Osteocyte (in vitro differentiated cells): ENCODE measurements at regions not wholly inside any gene's neighbourhood (a gene's known extent, or its start where the extent isn't known, plus 50 kb on each side); places are given as distances from the start of the nearest gene placed in this dataset.

ENCODE experiments used
- DNase-seq: peaks from one replicate; pipeline ENCODE4 v3.0.0; 2021; ENCODE audit warnings: mixed read lengths; ENCODE audit not compliant: unreplicated experiment; ENCODE audit errors: extremely low spot score
- H3K27ac Mint-ChIP-seq: one replicate; pipeline ENCODE4 v1.8.0; 2021; ENCODE audit warnings: mild to moderate bottlenecking, mixed read lengths; ENCODE audit not compliant: unreplicated experiment
- H3K27me3 Mint-ChIP-seq: one replicate; pipeline ENCODE4 v1.8.0; 2021; ENCODE audit warnings: mixed read lengths; ENCODE audit not compliant: unreplicated experiment
- H3K36me3 Mint-ChIP-seq: one replicate; pipeline ENCODE4 v1.8.0; 2021; ENCODE audit warnings: mixed read lengths; ENCODE audit not compliant: unreplicated experiment
- H3K4me1 Mint-ChIP-seq: one replicate; pipeline ENCODE4 v1.8.0; 2021; ENCODE audit warnings: mixed read lengths; ENCODE audit not compliant: unreplicated experiment
- H3K4me3 Mint-ChIP-seq: one replicate; pipeline ENCODE4 v1.8.0; 2021; ENCODE audit warnings: mild to moderate bottlenecking, moderate library complexity, mixed read lengths; ENCODE audit not compliant: unreplicated experiment
- H3K9me3 Mint-ChIP-seq: one replicate; pipeline ENCODE4 v1.8.0; 2021; ENCODE audit warnings: mixed read lengths; ENCODE audit not compliant: unreplicated experiment
- CTCF ChIP-seq: fragments of 200-600 bp; sonication (generic); IDR thresholded peaks from 2 replicates; pipeline ENCODE4 v1.5.0; 2021; ENCODE audit warnings: antibody characterized with exemption, mild to moderate bottlenecking, moderate library complexity

DNA sequence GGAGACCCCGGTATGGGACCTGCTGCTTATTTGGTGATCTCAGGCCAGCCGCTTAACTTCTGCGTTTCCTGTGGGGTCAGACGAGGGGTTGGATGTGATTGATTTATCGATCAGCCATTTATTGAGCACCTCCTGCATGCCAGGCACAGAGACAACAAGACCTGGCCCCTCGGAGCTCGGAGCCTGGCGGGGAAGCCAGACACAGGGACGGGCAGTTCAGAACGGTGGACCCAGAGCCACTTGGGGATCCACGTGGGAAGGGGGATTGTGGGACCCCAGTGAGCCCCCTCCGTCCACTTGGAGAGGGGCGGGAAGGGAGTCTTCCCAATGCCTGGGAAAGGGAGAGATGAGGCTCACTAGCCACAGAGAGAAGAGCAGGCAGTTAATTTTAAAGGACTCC is 84.7 kb upstream of the CIBAR2 start:
- Mint-ChIP-seq H3K4me3 (no peak overlapping the region), H3K27me3 (no peaks in the 10 kb centered on the region), H3K36me3 (no peaks in the 10 kb centered on the region), H3K27ac (no peak overlapping the region), H3K4me1 (peaks cover 56% of the 10 kb centered on the region), H3K9me3 (no peaks in the 10 kb centered on the region)
- no peak for DNase-seq
- TF ChIP-seq CTCF, result no peak

GRCh38 chr16:85197611-85198566 is 85.6 kb upstream of the CIBAR2 start:
- peaks cover 65% of the 10 kb centered on the region for H3K4me1 Mint-ChIP-seq
- no peak for DNase-seq
- H3K36me3 Mint-ChIP-seq, result no peaks in the 10 kb centered on the region
- no peaks in the 10 kb centered on the region for H3K9me3 Mint-ChIP-seq
- no peak overlapping the region for H3K27ac Mint-ChIP-seq
- H3K27me3 Mint-ChIP-seq, result no peaks in the 10 kb centered on the region
- TF ChIP-seq CTCF, result no peak
- H3K4me3 Mint-ChIP-seq, result no peak overlapping the region

DNA sequence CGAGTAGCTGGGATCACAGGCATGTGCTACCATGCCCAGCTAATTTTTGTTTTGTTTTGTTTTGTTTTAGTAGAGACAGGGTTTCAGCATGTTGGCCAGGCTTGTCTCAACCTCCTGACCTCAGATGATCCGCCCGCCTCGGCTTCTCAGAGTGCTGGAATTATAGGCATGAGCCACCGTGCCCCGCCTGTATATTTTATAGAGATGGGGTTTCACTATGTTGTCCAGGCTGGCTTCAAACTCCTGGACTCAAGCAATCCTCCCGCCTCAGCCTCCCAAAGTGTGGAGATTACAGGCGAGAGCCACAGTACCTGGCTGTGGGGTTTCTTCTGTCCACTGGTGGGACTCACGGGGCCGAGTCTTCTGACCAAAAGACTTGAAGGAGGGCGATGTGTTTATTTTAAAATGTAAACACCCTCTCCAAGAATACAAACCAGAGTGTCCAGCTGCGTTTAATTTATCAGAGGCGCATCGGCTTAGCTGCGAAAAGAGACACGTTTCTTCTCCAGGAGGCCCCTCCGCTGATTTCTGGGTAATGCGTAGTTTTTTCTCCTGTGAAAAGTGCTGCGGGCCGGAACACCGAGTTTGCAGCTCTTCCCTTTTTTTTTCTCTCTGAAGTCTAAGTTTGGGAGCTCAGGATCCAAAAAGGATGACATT is 86.9 kb upstream of the CIBAR2 start:
- Mint-ChIP-seq H3K27ac (no peak overlapping the region), H3K4me3 (no peak overlapping the region), H3K9me3 (no peaks in the 10 kb centered on the region), H3K4me1 (peaks cover 78% of the 10 kb centered on the region), H3K27me3 (no peaks in the 10 kb centered on the region), H3K36me3 (no peaks in the 10 kb centered on the region)
- TF ChIP-seq CTCF, result no peak
- no peak for DNase-seq

DNA sequence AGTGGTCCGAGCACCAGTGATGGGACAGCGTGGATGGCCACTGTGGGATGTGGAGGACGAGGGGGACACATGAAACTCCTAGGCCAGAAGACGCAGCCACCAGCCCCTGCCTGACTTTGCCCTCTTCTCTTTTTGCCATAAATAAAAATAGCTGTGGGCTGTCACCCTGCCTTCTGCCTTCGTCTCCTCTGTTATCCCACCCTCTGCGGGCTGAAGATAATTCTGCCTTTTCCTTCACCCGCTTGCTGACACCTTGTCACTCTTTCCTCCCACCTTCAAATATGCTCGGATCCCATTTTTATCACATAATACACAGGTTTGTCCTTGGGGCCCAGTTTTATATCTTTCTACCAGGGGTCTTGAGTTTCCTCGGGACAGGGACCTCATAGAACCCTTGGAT is 87.6 kb upstream of the CIBAR2 start:
- no peaks in the 10 kb centered on the region for H3K27me3 Mint-ChIP-seq
- H3K4me1 Mint-ChIP-seq, result peaks cover 79% of the 10 kb centered on the region
- H3K9me3 Mint-ChIP-seq, result no peaks in the 10 kb centered on the region
- H3K27ac Mint-ChIP-seq, result no peak overlapping the region
- no peaks in the 10 kb centered on the region for H3K36me3 Mint-ChIP-seq
- TF ChIP-seq CTCF, result no peak
- DNase-seq, result no peak
- no peak overlapping the region for H3K4me3 Mint-ChIP-seq
